GM12874 (cell line): ENCODE measurements at regions not wholly inside any gene's neighbourhood (a gene's known extent, or its start where the extent isn't known, plus 50 kb on each side); places are given as distances from the start of the nearest gene placed in this dataset.

Experiments used
- TF ChIP-seq, protein P1 (sequence below): IDR thresholded peaks from 2 replicates; pipeline ENCODE4 v1.5.1; 2011; ENCODE audit warnings: low read depth, mild to moderate bottlenecking, control low read depth, low read length, moderate library complexity; ENCODE audit not compliant: insufficient read depth

DNA sequence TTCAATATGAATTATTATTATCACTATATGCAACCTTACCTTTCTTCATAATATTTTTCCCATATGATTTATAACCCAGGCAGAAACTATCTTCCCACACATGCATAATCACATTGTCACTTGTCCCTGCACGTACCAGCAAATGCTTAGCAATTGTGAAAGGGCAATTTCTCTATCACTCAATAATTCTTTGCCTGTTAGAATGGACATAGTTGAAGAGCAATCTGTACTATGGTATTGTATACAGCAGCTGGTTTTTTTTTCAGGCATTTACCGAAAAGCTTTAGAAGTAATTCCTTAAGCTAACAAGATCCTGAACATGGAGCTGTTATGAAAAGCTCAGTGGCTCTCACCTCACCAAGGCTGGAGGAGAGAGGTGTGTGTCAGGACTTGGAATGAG lies 999.5 kb downstream of the TUSC7 start:
- TF ChIP-seq, protein P1, sequence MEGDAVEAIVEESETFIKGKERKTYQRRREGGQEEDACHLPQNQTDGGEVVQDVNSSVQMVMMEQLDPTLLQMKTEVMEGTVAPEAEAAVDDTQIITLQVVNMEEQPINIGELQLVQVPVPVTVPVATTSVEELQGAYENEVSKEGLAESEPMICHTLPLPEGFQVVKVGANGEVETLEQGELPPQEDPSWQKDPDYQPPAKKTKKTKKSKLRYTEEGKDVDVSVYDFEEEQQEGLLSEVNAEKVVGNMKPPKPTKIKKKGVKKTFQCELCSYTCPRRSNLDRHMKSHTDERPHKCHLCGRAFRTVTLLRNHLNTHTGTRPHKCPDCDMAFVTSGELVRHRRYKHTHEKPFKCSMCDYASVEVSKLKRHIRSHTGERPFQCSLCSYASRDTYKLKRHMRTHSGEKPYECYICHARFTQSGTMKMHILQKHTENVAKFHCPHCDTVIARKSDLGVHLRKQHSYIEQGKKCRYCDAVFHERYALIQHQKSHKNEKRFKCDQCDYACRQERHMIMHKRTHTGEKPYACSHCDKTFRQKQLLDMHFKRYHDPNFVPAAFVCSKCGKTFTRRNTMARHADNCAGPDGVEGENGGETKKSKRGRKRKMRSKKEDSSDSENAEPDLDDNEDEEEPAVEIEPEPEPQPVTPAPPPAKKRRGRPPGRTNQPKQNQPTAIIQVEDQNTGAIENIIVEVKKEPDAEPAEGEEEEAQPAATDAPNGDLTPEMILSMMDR = no peak

DNA sequence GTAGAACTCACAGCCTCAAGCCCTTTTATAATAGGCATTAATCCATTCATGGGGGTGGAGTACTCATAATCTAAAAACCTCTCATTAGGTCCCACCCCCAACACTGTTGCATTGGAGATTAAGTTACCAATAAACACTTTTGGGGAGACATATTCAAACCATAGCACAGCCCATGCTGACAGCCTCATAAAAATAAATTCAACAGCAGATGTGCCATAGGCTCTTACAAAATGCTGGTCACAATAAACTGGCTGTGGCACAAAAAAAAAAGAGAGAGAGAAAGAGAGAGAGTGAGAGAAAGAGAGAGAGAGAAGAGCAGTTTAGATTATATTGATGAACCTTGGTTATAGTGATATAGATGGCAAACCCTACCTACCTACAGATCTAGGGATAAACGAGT lies 1000.9 kb downstream of the TUSC7 start:
- TF ChIP-seq, protein P1 = no peak

DNA sequence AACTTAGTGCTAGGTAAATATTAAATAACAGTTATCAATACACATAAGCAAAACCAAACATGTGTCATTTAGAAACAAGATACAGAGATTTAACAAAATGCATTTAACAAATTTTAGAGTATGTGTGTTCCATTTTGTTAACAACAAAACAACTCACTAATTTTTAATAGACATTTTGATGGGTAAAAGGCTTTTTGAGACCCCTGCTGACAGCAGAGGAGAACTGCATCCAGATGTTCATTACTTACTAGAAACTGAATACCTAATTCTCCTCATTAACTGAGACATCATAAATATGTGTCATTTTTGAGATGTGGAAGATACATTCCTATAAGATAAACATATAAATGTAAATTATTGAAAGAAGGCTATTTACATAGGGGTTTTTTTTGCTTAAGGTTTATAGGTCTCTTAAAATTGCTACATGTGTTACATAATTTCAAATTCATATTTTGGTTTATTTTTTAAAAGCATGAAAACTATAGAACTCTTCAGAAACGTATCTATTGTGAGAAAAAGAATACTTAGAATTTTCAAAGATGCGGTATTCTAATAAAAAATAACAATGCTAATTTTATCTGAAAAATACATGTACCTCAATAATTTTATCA lies 1009.8 kb downstream of the TUSC7 start:
- TF ChIP-seq, protein P1 = peak; percentile 53; the same call in 1 of the 2 replicates

DNA sequence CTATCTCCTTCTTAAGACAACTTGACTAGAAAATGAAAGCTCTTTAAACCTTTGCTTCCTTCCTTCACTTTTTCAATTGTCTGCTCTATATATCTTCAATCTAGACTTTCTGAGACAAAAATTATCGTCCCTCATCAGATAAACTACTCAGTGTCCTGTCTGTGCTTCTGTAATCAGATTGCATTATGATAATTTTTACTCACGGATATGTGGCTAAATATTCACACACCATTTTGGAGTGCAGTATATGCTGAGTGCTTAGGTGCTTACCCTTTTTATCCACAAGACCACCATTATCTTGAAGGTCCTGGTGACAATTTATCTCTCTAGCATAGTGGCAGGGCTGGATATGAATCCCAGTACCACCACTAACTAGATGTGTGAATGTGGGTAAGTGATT lies 1012.3 kb downstream of the TUSC7 start:
- TF ChIP-seq, protein P1 = no peak

DNA sequence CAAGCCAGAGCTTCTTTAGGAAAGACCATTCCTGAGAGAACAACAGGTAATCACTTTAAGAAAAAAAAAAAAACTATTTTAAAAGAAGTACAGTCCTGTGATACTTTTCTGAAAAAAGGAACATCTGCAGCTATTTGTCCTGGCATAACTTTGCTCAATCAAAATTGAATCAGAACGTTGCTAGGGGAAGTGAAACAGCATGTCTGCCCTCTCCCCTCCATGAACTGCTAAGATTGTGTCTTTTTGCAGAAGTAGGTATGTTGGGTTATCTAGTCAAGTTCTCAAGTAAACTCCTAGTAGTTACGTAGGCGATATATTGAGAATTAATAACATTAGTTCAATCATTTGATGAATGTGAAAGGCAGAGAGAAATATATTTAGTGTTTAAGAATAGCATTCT lies 1013.3 kb downstream of the TUSC7 start:
- TF ChIP-seq, protein P1 = no peak

DNA sequence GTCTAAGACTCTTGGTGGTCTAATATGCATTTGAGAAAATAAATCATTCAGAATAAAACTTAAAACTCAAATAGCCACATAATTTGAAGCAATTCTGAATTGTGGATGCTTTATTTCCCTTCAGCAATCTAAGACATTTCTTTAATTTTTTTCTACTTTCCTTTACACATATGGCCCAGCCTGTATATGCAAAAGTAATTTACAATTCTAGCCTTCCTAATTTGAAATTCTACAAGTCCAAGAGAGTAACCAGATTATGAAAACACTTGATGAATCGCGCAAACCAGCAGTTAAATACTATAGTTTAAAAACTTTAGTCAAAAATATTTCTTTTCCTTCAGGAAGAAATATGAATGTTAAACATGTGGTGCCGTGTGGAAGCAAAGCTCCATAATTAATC lies 1014.2 kb downstream of the TUSC7 start:
- TF ChIP-seq, protein P1 = no peak

DNA sequence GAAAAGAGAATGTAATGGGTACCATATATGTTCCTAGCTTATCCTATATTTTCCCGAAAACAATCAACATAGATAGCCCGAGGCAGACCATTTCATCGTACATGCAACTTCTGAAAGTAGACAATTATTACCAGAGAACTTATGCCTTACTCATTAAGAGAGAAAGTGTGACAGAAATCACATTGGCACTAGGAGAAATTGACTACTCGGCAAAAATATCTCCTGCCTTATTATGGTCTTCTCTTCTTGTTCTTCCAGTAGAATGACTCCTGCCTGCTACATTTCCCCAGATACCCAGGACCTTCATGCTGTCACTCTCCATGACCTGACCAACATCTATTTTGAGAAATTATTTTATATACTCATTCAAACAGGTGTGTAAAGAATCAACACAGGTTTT lies 1015.7 kb downstream of the TUSC7 start:
- TF ChIP-seq, protein P1 = no peak
